Ascending aorta (tissue), 2 donors: ENCODE measurements at regions not wholly inside any gene's neighbourhood (a gene's known extent, or its start where the extent isn't known, plus 50 kb on each side); places are given as distances from the start of the nearest gene placed in this dataset.
"Not testable (repeated sequence)": the region's sequence is repeated elsewhere in the genome, so short reads cannot be mapped to it uniquely, and the experiment has no call there.

Experiments used
- DNase-seq, 2 donors: peaks; one replicate each; pipeline ENCODE4 v3.0.0-alpha.2; 2019; ENCODE audit warnings: low spot score in 2 of 2
- H3K27ac ChIP-seq, 2 donors: fragments of 200-600 bp; sonication (generic); one replicate each; pipeline ENCODE4 v1.5.1; 2016 to 2017; ENCODE audit warnings: mild to moderate bottlenecking in 1 of 2
- H3K27me3 ChIP-seq: fragments of 200-600 bp; sonication (generic); one replicate; pipeline ENCODE4 v1.5.1; 2017
- H3K36me3 ChIP-seq, 2 donors: fragments of 200-600 bp; sonication (generic); one replicate each; pipeline ENCODE4 v1.5.1; 2016
- H3K4me1 ChIP-seq, 2 donors: fragments of 200-600 bp; sonication (generic); one replicate each; pipeline ENCODE4 v1.5.1; 2016 to 2017; ENCODE audit warnings: mild to moderate bottlenecking in 1 of 2
- H3K4me3 ChIP-seq, 2 donors: fragments of 200-600 bp; sonication (generic); one replicate each; pipeline ENCODE4 v1.5.1; 2016 to 2017; ENCODE audit warnings: mild to moderate bottlenecking in 1 of 2
- H3K9me3 ChIP-seq, 2 donors: fragments of 200-600 bp; sonication (generic); one replicate each; pipeline ENCODE4 v1.5.1; 2016
- CTCF ChIP-seq, 3 experiments: fragments of 200-600 bp in 2 of 3; fragments of 450-650 bp in 1 of 3; sonication (generic) in 2 of 3; IDR thresholded peaks; one replicate each; pipeline ENCODE4 v1.5.1; 2016 to 2019; ENCODE audit warnings: antibody characterized with exemption in 3 of 3, mild to moderate bottlenecking in 1 of 3, moderate library complexity in 1 of 3
- intact Hi-C: fragments of 100-400 bp; cut with DNase I; formaldehyde crosslinking; loops from one replicate; pipeline ENCODE4 v1.15.1; 2023

- H3K36me3 ChIP-seq = no peaks in the 10 kb centered on the region
- no peaks in the 10 kb centered on the region for H3K4me1 ChIP-seq
- DNase-seq = no peak
- no peaks in the 10 kb centered on the region for H3K9me3 ChIP-seq
- no peak overlapping the region for H3K27ac ChIP-seq
- no peak overlapping the region for H3K4me3 ChIP-seq
- intact Hi-C loops = no loop called here
- TF ChIP-seq CTCF (IDR thresholded peaks at IDR 0.05) = no peak
- H3K27me3 ChIP-seq = no peaks in the 10 kb centered on the region
Observed at GRCh38 chr4:183816882-183817509, 88.1 kb upstream of the STOX2 start.

- H3K4me3 ChIP-seq, H3K36me3 ChIP-seq, H3K27me3 ChIP-seq, H3K9me3 ChIP-seq, H3K27ac ChIP-seq, intact Hi-C loops, DNase-seq, H3K4me1 ChIP-seq: not testable (repeated sequence)
Observed at GRCh38 chr4:183818591-183818990, 86.5 kb upstream of the STOX2 start.

GRCh38 chr4:183821076-183821853, 83.8 kb upstream of the STOX2 start:
- no peaks in the 10 kb centered on the region for H3K36me3 ChIP-seq
- TF ChIP-seq CTCF (IDR thresholded peaks at IDR 0.05) = no peak
- no peak overlapping the region for H3K27ac ChIP-seq
- H3K4me3 ChIP-seq = no peak overlapping the region
- H3K4me1 ChIP-seq = no peaks in the 10 kb centered on the region
- no peak for DNase-seq
- intact Hi-C loops = no loop called here
- H3K9me3 ChIP-seq = no peaks in the 10 kb centered on the region
- H3K27me3 ChIP-seq = no peaks in the 10 kb centered on the region

- intact Hi-C loops = no loop called here
- no peak for DNase-seq
- no peak overlapping the region for H3K27ac ChIP-seq
Observed at GRCh38 chr4:183823434-183823833, 81.7 kb upstream of the STOX2 start.

GRCh38 chr4:183825346-183825745, 79.8 kb upstream of the STOX2 start:
- Histone ChIP-seq H3K4me3 (no peak overlapping the region), H3K4me1 (peaks cover 0 to 3% of the 10 kb centered on the region in 2 donors), H3K36me3 (no peaks in the 10 kb centered on the region), H3K27ac (no peak overlapping the region), H3K9me3 (no peaks in the 10 kb centered on the region), H3K27me3 (no peaks in the 10 kb centered on the region)
- no peak for TF ChIP-seq CTCF (IDR thresholded peaks at IDR 0.05)
- DNase-seq = no peak
- intact Hi-C loops = no loop called here

More at GRCh38 chr4:183823434-183823833, 81.7 kb upstream of the STOX2 start:
- no peak overlapping the region for H3K4me3 ChIP-seq
- TF ChIP-seq CTCF (IDR thresholded peaks at IDR 0.05) = no peak
- H3K36me3 ChIP-seq = no peaks in the 10 kb centered on the region
- H3K9me3 ChIP-seq = no peaks in the 10 kb centered on the region
- no peaks in the 10 kb centered on the region for H3K27me3 ChIP-seq
- H3K4me1 ChIP-seq = peaks cover 0 to 3% of the 10 kb centered on the region in 2 donors

GRCh38 chr4:183826461-183826860, 78.6 kb upstream of the STOX2 start:
- Histone ChIP-seq H3K4me3 (no peak overlapping the region), H3K36me3 (no peaks in the 10 kb centered on the region), H3K27me3 (no peaks in the 10 kb centered on the region), H3K27ac (no peak overlapping the region), H3K4me1 (peaks cover 0 to 3% of the 10 kb centered on the region in 2 donors), H3K9me3 (no peaks in the 10 kb centered on the region)
- intact Hi-C loops = no loop called here
- TF ChIP-seq CTCF (IDR thresholded peaks at IDR 0.05) = no peak
- no peak for DNase-seq
